ENCODE measurements at regions not wholly inside any gene's neighbourhood (a gene's known extent, or its start where the extent isn't known, plus 50 kb on each side); places are given as distances from the start of the nearest gene placed in this dataset.

DNA sequence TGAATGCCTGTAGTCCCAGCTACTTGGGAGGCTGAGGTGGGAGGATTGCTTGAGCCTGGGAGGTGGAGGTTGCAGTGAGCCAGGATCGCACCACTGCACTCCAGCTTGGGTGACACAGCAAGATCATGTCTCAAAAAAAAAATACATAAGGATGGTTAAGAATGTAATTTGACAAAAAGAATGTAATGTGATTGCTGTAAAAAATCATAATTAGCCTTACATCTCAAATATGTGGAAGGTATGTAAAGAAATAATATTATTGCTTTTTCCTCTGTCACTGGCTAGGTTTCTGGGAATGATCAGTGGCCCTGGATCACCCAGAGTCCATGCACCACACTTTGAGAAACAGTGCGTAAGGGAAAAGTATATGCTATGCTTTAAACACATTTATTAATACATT, 106.1 kb upstream of the C1GALT1C1 start:
- no peak overlapping the region for H3K4me3 Mint-ChIP-seq
- H3K4me2 ChIP-seq (replicated peaks; ENCODE audit: extremely low read depth, low read length, poor library complexity, severe bottlenecking) = no peak overlapping the region
- no peaks in the 10 kb centered on the region for H3K36me3 ChIP-seq (replicated peaks in 1 of 2; ENCODE audit: control insufficient read depth in 1 of 2, insufficient read depth in 2 of 2, low read length in 2 of 2)
- H3K9ac ChIP-seq (ENCODE audit: insufficient read depth, low read length, poor library complexity, severe bottlenecking) = no peak overlapping the region
- no peaks in the 10 kb centered on the region for H3K36me3 Mint-ChIP-seq
- TF ChIP-seq, protein P1, sequence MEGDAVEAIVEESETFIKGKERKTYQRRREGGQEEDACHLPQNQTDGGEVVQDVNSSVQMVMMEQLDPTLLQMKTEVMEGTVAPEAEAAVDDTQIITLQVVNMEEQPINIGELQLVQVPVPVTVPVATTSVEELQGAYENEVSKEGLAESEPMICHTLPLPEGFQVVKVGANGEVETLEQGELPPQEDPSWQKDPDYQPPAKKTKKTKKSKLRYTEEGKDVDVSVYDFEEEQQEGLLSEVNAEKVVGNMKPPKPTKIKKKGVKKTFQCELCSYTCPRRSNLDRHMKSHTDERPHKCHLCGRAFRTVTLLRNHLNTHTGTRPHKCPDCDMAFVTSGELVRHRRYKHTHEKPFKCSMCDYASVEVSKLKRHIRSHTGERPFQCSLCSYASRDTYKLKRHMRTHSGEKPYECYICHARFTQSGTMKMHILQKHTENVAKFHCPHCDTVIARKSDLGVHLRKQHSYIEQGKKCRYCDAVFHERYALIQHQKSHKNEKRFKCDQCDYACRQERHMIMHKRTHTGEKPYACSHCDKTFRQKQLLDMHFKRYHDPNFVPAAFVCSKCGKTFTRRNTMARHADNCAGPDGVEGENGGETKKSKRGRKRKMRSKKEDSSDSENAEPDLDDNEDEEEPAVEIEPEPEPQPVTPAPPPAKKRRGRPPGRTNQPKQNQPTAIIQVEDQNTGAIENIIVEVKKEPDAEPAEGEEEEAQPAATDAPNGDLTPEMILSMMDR (IDR thresholded peaks at IDR 0.05) = no peak
- H3K27ac Mint-ChIP-seq = no peak overlapping the region
- H3K79me2 ChIP-seq (ENCODE audit: insufficient read depth, low read length) = no peaks in the 10 kb centered on the region
- H3K4me3 ChIP-seq (replicated peaks in 1 of 3; ENCODE audit: low read depth in 2 of 3, low read length in 3 of 3) = no peak overlapping the region
- H3K27ac ChIP-seq (ENCODE audit: low read depth in 1 of 2, low read length in 2 of 2) = no peak overlapping the region
- peaks cover 0 to 5% (median 0%) of the 10 kb centered on the region in 7 donors for H3K9me3 Mint-ChIP-seq
- H3K4me1 ChIP-seq (ENCODE audit: control insufficient read depth in 1 of 2, insufficient read depth in 2 of 2, low read length in 2 of 2) = no peaks in the 10 kb centered on the region
- peaks cover 0 to 4% (median 1%) of the 10 kb centered on the region in 3 donors for H3K27me3 Mint-ChIP-seq (ENCODE audit: low read depth in 3 of 3)
- H3K27me3 ChIP-seq (ENCODE audit: control insufficient read depth in 2 of 2, insufficient read depth in 2 of 2, low read length in 2 of 2) = no peaks in the 10 kb centered on the region
- 100% methylated on average over 1 of the region's 2 CpGs for WGBS (ENCODE audit: insufficient coverage)
- H2AFZ ChIP-seq (ENCODE audit: insufficient read depth, low read depth, low read length, poor library complexity, severe bottlenecking) = no peak overlapping the region
- H3K4me1 Mint-ChIP-seq = no peaks in the 10 kb centered on the region
- intact Hi-C loops (cut with micrococcal nuclease) = no loop called here
- DNase-seq = no peak
- H3K9me3 ChIP-seq (replicated peaks in 1 of 2; ENCODE audit: control insufficient read depth in 1 of 2, insufficient read depth in 1 of 2, low read length in 2 of 2) = no peaks in the 10 kb centered on the region
- H4K20me1 ChIP-seq (ENCODE audit: insufficient read depth, low read length) = no peaks in the 10 kb centered on the region

DNA sequence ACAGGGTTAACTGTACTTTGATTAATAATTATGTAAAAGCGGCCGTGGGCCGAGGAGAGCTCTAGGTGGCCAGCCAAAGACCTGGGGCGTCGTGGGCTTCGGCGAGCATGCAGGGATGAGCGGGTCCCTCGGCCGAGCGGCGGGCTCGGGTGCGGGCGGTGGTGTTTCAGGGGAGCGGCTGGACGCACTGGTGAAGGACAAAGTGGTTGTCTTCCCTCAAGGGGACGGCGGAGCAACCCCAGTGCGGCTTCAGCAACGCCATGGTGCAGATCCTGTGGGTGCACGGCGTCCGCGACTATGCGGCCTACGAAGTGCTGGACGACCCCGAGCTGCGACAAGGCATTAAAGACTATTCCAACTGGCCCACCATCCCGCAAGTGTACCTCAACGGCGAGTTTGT, 103.0 kb upstream of the C1GALT1C1 start:
- H2AFZ ChIP-seq (ENCODE audit: insufficient read depth, low read depth, low read length, poor library complexity, severe bottlenecking) = no peak overlapping the region
- H3K9me3 Mint-ChIP-seq = peaks cover 0 to 5% (median 2%) of the 10 kb centered on the region in 7 donors
- no peak overlapping the region for H3K4me3 ChIP-seq (replicated peaks in 1 of 3; ENCODE audit: low read depth in 2 of 3, low read length in 3 of 3)
- intact Hi-C loops (cut with micrococcal nuclease) = no loop called here
- H3K27me3 Mint-ChIP-seq (ENCODE audit: low read depth in 3 of 3) = peaks cover 0 to 1% (median 0%) of the 10 kb centered on the region in 3 donors
- H3K9me3 ChIP-seq (replicated peaks in 1 of 2; ENCODE audit: control insufficient read depth in 1 of 2, insufficient read depth in 1 of 2, low read length in 2 of 2) = no peaks in the 10 kb centered on the region
- H3K36me3 Mint-ChIP-seq = no peaks in the 10 kb centered on the region
- H3K27ac Mint-ChIP-seq = no peak overlapping the region
- H3K4me3 Mint-ChIP-seq = no peak overlapping the region
- 94% methylated on average over 24 of the region's 33 CpGs for WGBS (ENCODE audit: insufficient coverage)
- TF ChIP-seq, protein P1 (IDR thresholded peaks at IDR 0.05) = no peak
- H3K27me3 ChIP-seq (ENCODE audit: control insufficient read depth in 2 of 2, insufficient read depth in 2 of 2, low read length in 2 of 2) = no peaks in the 10 kb centered on the region
- H3K4me1 ChIP-seq (ENCODE audit: control insufficient read depth in 1 of 2, insufficient read depth in 2 of 2, low read length in 2 of 2) = no peaks in the 10 kb centered on the region
- DNase-seq = no peak
- no peak overlapping the region for H3K27ac ChIP-seq (ENCODE audit: low read depth in 1 of 2, low read length in 2 of 2)
- no peak overlapping the region for H3K4me2 ChIP-seq (replicated peaks; ENCODE audit: extremely low read depth, low read length, poor library complexity, severe bottlenecking)
- no peak overlapping the region for H3K9ac ChIP-seq (ENCODE audit: insufficient read depth, low read length, poor library complexity, severe bottlenecking)
- H3K36me3 ChIP-seq (replicated peaks in 1 of 2; ENCODE audit: control insufficient read depth in 1 of 2, insufficient read depth in 2 of 2, low read length in 2 of 2) = no peaks in the 10 kb centered on the region
- H4K20me1 ChIP-seq (ENCODE audit: insufficient read depth, low read length) = no peaks in the 10 kb centered on the region
- H3K79me2 ChIP-seq (ENCODE audit: insufficient read depth, low read length) = no peaks in the 10 kb centered on the region
- no peaks in the 10 kb centered on the region for H3K4me1 Mint-ChIP-seq

Data from CD14-positive monocyte (primary cell).